ENCODE measurements at regions not wholly inside any gene's neighbourhood (a gene's known extent, or its start where the extent isn't known, plus 50 kb on each side); places are given as distances from the start of the nearest gene placed in this dataset.
"Not testable (repeated sequence)": the region's sequence is repeated elsewhere in the genome, so short reads cannot be mapped to it uniquely, and the experiment has no call there.

- TF ChIP-seq POLR2A (IDR thresholded peaks at IDR 0.05): no peak
- no peak for TF ChIP-seq CTCF (IDR thresholded peaks at IDR 0.05)
- TF ChIP-seq EP300 (IDR thresholded peaks at IDR 0.05): no peak
- no peak for DNase-seq
- Histone ChIP-seq H3K27ac (no peak overlapping the region), H3K36me3 (no peaks in the 10 kb centered on the region), H3K9me3 (no peaks in the 10 kb centered on the region), H3K4me1 (ENCODE audit: insufficient read depth) (no peaks in the 10 kb centered on the region), H3K27me3 (no peaks in the 10 kb centered on the region), H3K4me3 (no peak overlapping the region)
- 69 to 75% (median 72%) methylated on average over 2 of the region's 2 CpGs for WGBS, 3 donors
- intact Hi-C loops (cut with DNase I): no loop called here
Observed at GRCh38 chr4:104272966-104273365, 221.7 kb downstream of the CXXC4 start.

- H3K36me3 ChIP-seq; DNase-seq; H3K4me1 ChIP-seq (ENCODE audit: insufficient read depth); intact Hi-C loops (cut with DNase I); H3K4me3 ChIP-seq; H3K27me3 ChIP-seq; H3K9me3 ChIP-seq; H3K27ac ChIP-seq: not testable (repeated sequence)
- 91 to 93% (median 92%) methylated on average over 5 of the region's 5 CpGs for WGBS, 3 donors
Observed at GRCh38 chr4:104269603-104270002, 225.1 kb downstream of the CXXC4 start.

- peaks cover 2% of the 10 kb centered on the region for H3K27me3 ChIP-seq
- no peak for DNase-seq
- no peaks in the 10 kb centered on the region for H3K36me3 ChIP-seq
- no peaks in the 10 kb centered on the region for H3K4me1 ChIP-seq (ENCODE audit: insufficient read depth)
- H3K9me3 ChIP-seq: no peaks in the 10 kb centered on the region
- 71 to 74% (median 73%) methylated on average over 3 of the region's 3 CpGs for WGBS, 3 donors
- TF ChIP-seq CTCF (IDR thresholded peaks at IDR 0.05): no peak
- TF ChIP-seq EP300 (IDR thresholded peaks at IDR 0.05): no peak
- TF ChIP-seq POLR2A (IDR thresholded peaks at IDR 0.05): no peak
- no peak overlapping the region for H3K4me3 ChIP-seq
- intact Hi-C loops (cut with DNase I): no loop called here
- no peak overlapping the region for H3K27ac ChIP-seq
Observed at GRCh38 chr4:104263100-104263499, 231.6 kb downstream of the CXXC4 start.

GRCh38 chr4:104262678-104263077 lies 232.0 kb downstream of the CXXC4 start:
- DNase-seq: no peak
- TF ChIP-seq EP300 (IDR thresholded peaks at IDR 0.05) (no peak), CTCF (IDR thresholded peaks at IDR 0.05) (no peak)
- H3K9me3 ChIP-seq: no peaks in the 10 kb centered on the region
- H3K4me1 ChIP-seq (ENCODE audit: insufficient read depth): no peaks in the 10 kb centered on the region
- 81 to 83% (median 82%) methylated on average over 2 of the region's 2 CpGs for WGBS, 3 donors
- H3K36me3 ChIP-seq: no peaks in the 10 kb centered on the region
- H3K4me3 ChIP-seq: no peak overlapping the region
- no peak overlapping the region for H3K27ac ChIP-seq
- peaks cover 2% of the 10 kb centered on the region for H3K27me3 ChIP-seq
- intact Hi-C loops (cut with DNase I): no loop called here

- Histone ChIP-seq H3K4me3 (no peak overlapping the region), H3K36me3 (no peaks in the 10 kb centered on the region), H3K27ac (no peak overlapping the region), H3K27me3 (no peaks in the 10 kb centered on the region), H3K9me3 (no peaks in the 10 kb centered on the region), H3K4me1 (ENCODE audit: insufficient read depth) (no peaks in the 10 kb centered on the region)
- intact Hi-C loops (cut with DNase I): no loop called here
- no peak for TF ChIP-seq CTCF (IDR thresholded peaks at IDR 0.05)
- TF ChIP-seq POLR2A (IDR thresholded peaks at IDR 0.05): no peak
- TF ChIP-seq EP300 (IDR thresholded peaks at IDR 0.05): no peak
- WGBS, 3 donors: 81 to 96% (median 92%) methylated on average over 1 of the region's 1 CpG
- DNase-seq: no peak
Observed at GRCh38 chr4:104248726-104249125, 246.0 kb downstream of the CXXC4 start.

All from ovary (tissue), 7 donors.